GM19438 (cell line): ENCODE measurements at regions not wholly inside any gene's neighbourhood (a gene's known extent, or its start where the extent isn't known, plus 50 kb on each side); places are given as distances from the start of the nearest gene placed in this dataset.

Experiments
- ATAC-seq: cut with Tn5 transposase; IDR thresholded peaks from one replicate; pipeline ENCODE4 v1.9.1; 2021; ENCODE audit warnings: low read depth; ENCODE audit not compliant: unreplicated experiment

DNA sequence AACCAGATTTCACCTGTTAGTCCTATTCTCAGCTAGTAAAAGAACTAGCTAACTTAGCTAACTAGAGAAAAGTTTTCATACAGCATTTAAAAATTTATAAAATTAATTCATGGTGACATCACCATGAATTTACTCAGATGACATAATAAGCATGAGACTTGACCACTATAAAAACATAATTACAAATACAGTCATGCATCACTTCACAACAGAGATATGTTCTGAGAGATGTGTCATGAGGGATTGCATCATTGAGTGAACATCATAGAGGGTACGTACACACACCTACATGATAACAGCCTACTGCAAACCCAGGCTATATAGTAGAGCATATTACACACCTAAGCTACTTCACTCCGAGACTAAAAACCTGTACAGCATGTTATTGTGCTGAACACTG, 481.3 kb upstream of the CHAC2 start:
- ATAC-seq = no peak

DNA sequence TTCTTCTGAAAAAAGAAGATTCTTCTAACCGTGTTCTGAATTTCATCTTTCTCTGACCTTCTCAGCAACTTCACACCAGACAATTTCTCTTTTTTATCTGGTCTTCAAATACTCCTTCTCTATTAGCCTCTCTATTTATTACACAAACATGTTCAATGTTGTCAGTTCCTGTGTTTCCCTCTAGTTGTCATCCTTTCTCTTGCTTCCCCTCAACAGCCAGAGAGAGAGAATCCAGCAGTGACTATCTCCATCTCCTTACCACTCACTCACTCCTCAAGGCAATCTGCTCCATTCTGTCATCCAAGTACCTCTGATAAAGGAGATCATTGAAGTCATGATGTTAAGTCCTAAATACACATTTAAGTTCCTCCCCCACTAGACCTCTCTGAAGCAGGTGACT, 491.9 kb upstream of the CHAC2 start:
- no peak for ATAC-seq

DNA sequence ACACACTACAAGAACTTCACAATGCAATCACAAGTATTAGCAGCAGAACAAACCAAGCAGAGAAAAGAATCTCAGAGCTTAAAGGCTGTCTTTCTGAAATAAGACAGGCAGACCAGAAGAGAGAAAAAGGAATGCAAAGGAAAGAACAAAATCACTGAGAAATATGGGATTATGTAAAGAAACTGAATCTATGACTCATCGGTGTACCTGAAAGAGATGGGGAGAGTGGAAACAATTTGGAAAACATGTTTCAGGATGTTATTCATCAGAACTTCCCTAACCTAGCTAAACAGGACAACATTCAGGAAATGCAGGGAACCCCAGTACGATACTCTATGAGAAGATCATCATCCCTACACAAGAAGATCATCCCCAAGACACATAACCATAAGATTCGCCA, 499.0 kb upstream of the CHAC2 start:
- ATAC-seq = no peak

DNA sequence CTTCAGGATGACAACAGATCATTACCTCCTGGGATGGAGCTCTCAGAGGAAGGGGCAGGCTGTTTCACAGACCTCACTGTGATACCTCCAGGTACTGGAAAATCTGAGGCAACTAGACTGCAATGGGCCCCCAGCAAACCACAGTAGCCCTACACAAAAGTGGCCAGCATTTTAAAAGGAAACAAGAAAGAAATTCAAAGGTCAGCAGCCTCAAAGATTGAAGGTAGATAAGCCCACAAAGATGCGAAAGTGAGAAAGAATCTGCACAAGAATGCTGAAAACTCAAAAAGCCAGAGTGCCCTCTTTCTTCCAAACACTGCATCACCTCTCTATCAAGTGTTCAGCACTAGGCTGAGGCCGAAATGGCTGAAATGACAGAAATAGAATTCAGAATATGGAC, 499.5 kb upstream of the CHAC2 start:
- no peak for ATAC-seq

DNA sequence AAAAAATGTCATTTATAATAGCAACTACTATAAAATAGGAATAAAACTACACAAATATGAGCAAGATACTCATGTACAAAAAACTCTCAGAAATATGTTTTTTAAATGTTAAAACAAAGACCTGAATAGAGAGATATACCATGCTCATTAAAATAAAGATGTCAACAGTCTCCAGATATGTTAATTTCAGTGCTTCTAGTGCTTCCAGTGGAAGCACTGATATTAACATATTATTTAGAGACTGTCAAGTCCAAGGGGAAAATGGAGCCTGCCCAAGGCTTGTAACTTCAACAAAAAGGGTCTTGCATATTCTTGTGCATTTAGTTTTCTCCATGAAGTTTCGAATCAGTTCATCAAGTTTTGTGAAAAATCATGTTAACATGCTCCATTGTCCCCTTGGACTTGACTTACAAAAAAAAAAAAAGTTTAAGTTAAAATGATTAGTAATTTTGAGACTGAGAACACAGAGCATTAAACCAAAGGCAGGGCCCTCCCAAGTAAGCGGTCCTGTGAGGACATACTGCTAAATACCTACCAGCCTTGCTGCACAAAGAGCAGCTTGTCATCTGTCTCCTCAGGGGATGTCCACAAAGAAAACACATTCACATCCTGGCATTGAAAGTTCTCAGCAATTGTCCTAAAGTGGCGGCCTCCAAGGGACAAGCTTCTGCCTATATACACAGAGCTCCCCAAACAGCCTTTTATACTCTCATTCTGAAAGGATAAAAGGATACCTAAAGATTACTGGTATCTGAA, 501.9 kb upstream of the CHAC2 start:
- no peak for ATAC-seq

DNA sequence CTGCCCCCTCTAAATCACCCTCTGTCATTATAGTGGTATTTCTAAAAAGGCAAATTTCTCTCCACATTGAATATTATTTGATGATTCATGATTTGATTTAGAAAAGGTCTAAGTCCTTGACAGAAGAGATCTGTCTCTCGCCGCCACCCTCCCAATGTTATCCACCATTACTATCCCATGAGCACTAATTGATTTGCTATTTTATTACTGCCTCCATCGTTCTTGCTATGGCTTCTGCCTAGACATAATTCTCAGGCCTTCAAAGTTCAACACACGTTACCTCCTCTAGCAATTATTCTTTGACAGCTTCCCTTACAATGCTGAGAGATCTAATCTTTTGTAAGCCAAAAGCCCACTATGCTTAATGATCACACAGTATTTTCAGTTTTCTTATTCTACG, 507.0 kb upstream of the CHAC2 start:
- ATAC-seq = no peak

DNA sequence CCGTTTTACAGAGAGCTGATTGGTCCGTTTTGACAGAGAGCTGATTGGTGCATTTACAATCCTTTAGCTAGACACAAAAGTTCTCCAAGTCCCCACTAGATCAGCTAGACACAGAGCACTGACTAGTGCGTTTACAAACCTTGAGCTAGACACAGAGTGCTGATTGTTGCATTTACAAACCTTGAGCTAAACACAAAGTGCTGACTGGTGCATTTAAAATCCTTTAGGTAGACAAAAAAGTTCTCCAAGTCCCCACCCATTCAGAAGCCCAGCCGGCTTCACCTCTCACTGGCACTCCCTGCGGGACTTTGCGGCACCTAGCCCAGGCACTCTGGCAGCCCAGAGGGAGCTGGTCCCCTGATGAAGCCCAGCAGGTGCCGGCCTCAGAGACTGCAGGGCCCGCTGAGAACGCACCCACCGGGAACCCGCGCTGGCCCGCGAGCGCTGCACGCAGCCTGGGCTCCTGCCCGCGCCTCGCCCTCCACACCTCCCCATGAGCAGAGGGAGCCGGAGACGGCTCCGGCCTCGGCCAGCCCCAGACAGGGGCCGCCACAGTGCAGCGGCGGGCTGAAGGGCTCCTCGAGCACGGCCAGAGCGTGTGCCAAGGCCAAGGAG, 508.1 kb upstream of the CHAC2 start:
- ATAC-seq = no peak

DNA sequence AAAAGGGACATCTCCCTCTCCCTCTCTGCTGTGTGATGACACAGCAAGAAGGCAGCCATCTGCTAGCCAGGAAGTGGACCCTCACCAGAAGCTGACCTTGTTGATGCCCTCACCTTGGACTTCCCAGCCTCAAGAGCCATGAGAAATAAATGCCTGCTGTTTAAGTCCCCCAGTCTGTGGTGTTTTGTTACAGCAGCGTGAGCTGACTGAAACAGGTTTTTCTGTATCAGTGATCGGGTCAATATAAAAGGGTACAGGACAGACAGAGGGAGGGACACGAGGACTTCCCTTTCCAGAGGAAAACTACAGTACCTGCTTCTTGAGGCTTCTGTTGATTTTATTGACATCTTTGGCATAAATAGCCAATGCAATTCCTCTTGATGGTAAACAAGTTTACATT, 510.3 kb upstream of the CHAC2 start:
- no peak for ATAC-seq

DNA sequence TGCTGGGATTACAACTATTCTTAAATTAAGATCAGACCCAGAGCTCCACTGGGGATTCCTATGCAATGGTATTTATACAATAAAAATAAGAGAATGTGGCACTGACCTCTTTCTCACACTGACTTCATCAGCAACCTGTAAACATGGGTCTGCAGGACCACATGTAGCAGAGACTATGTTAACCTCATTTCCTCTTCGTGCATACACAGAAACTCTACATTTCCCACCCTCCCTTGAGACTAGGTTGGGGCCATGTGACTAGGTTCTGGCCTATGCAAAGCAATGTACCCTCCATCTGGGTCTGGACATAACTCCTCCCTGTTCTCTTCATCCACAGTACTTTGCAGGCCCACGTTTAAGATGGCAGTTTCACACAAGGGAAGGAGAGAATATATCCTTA, 514.4 kb upstream of the CHAC2 start:
- ATAC-seq = no peak

DNA sequence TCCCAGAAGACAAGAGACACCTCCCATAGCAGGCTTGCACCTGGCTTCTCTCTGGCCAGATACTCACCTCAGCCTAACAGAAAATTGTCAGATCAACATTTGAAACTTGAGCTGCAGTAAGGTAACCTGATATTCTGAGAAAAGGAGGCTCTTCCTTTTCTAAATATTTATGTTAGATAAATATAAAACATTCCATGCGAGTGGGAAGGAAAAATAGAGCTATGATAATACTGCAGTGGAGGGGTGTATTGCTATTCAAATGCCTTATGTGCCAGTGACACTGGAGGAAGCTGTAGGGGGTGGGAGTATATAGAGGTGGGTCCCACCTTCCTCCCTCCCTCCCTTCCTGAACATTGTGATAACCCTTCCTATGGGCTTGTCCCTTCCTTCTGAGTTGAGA, 515.5 kb upstream of the CHAC2 start:
- ATAC-seq = no peak

DNA sequence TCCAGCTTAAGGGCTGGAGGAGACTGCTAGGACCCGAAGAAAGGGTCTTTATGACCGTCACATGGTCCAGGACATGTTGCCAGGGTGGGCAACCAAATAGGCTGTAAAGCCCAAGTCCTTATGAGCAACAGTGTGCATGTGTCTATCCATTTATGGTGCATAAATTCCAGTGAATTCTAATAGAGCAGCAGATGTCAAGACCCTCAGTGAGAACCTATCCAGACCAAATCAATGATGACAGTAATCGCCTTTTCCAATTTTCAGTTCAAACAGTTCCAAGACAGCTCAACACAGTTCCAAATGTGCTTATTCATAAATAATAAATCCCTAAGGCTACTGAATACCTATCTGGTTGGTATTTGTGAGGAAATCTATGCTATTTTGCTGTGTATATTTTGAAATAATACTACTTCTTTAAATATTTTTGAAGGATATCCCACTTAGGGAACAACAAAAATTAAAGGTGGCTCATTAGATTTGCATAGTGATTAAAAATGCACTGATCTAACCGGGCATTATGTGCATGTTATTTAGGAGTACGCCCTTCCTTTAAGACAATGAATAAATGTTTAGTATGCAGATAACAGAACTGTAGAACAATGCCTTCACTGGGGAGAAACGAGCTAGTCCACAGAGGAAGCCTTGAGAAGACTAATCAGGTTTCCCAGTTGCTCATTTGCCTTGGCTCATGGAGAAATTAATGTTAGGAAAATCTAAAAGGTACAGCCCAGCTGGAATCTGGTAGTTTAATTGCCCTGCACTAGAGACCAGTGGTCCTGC, 519.5 kb upstream of the CHAC2 start:
- ATAC-seq = no peak

DNA sequence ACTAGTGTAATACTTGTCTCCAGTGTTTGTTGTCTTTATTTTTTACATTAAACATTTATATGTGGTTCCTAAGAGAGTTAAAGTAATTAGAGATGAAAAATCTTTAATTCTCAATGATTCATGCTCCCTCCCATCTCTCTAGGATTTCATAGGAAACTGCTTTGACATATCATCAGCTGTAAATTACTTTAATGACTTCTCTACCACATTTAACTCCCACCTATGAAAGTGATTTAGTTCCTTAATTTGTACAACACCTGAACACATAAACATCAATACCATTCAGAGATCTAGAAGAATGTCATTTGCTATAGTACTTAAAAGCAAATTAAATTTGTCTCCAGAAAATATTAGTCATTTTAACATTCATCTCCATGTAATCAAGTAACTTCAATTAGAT, 524.2 kb upstream of the CHAC2 start:
- ATAC-seq = no peak

DNA sequence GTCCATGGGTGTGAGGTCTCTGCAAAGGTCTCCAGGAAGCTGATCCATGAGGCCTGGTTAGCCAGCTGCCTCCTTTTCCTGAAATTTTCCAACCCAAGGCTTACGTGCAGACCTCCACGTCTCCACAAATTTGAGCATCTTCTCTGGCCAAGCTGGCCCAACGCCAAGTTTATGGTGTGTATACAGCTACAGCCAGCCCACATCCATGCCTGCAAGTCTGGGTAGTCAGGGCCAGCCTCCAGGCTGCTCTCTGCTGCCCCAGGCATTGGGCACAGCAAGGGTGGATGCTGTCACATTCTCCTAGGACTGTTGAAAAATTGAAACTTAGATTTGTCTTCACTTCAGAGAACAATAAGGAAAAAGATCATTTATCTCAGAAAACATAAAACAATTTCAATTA, 525.5 kb upstream of the CHAC2 start:
- ATAC-seq = no peak

DNA sequence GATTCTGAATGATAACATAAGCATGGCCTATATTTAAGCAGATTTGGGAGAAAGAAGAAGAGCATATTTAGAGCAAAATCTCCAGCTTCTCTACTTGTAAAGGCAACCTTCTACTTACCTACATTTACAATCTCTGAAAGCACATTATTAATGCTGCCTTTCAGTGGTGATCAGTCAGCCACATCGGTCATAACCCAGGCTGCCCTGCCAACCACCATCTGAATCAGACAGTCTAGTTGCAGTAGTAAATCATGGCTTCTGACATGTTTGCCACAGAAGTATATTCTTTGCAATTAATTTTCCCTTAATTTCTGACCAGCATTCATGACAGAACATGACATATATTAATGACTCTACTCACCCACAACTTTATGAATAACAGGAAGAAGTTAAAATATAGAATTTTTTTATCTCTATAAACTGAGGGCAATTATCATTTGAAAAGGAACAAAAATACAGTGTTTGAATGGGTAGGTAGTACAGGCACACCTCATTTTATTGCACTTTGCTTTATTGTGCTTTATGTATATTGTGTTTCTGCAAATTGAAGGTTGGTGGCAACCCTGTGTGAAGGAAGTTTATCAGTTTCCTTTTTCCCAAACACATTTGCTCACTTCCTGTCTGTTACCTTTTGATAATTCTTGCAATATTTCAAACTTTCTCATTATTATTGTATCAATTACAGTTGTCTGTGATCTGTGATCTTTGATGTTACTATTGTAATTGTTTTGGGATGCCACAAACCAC, 531.6 kb upstream of the CHAC2 start:
- ATAC-seq = no peak

DNA sequence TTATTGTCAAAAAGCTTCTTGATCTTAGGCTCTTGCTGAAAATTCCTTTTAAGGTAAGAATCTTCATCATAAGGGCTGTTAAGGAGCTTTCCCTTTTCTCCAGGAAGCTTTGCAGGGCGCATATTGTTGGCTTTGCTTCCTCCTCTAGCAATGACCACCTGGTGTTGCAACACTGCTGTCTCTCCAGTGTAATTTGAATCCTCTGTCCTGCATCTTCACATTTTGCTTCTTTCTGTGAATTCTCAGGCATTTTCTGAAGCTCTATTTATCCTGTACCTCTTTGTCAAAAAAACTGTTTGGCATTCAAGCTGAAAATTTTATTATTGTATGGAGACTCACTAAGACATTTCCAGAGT, 533.1 kb upstream of the CHAC2 start:
- ATAC-seq = no peak

DNA sequence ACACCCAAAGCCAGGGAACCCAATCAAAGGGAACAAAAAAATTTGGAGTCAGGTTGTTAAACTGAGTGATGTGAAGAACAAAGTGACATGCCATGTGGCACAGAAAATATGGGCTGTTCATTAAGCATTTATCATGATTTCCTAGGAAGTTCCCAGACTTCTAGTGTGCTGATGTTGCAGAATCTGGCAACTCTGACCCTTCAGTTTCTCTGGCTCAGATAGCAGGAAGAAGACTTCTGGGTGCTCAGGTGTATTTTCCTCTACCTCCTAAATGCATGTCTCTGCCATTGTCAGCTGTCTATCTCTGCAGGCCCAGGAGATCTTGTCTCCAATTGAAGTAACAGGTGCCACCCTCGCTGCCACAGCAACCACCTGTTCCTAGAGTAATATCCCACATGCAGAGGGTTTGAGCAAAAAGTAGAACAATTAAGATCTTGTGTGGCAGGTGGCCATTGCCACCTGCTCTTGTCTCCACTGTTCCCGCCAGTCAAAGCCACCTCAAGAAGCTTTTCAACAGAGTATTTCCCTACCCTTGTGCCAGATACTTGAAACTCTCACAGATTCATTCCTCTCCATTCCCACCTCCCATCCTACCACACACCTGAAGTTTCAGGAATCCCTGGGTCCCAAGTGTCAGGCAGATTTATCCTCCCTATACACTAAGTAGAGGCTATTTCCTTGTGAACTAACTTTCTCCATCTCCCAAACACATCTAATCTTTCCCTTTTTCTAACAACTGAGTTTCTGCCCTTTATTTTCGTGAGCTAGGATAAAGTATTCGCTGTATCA, 533.7 kb upstream of the CHAC2 start:
- ATAC-seq = no peak

DNA sequence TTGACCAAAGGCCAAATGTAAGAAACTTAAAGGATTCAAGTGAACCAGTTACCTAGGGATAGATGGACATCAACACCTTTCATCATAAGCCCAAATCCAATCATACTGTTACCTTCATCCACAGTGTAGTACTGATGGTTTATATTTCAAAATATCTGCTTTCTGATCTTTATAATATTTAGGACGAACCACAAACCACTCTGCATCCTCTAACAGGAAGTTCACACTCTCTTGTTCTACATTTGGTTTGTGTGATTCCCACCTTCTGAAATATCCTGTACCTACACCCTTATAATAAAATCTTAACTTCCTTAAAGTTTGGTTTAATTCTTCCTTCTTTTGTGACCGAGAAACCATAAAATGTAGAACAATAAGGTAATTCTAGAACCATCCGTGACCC, 535.7 kb upstream of the CHAC2 start:
- no peak for ATAC-seq

DNA sequence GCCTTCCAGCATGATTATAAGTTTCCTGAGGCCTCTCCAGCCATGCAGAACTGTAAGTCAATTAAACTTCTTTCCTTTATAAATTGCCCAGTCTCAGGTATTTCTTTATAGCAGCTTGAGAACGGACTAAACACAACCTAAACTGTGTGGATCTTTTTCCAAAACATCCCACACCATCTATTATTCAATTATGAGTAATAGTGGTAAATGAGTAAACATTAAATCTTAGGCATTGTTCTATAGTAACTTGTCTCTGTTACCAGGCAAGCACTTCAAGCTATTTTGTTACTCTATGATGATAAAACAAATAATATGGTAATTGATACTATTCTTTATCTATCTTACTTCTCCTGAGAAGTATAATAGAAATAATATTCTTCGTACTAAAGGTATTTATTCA, 536.9 kb upstream of the CHAC2 start:
- ATAC-seq = no peak

DNA sequence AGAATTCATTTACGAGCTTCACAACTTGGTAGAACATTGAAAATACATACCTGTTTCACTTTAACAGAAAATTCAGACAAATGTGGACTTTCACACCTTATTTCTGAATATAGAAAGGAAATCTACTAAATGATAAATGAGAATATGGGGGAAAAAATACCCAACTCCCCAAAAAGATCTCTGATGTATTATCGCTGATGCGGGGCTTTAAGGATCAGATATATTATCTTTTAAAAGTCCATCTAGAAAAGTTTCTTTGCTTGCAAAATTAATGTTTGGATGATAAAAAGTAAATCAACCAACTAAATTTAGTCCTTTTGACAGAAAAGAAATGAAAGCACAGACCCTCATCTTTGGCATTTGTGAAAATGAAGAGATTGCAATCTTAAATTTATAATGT, 540.1 kb upstream of the CHAC2 start:
- no peak for ATAC-seq

DNA sequence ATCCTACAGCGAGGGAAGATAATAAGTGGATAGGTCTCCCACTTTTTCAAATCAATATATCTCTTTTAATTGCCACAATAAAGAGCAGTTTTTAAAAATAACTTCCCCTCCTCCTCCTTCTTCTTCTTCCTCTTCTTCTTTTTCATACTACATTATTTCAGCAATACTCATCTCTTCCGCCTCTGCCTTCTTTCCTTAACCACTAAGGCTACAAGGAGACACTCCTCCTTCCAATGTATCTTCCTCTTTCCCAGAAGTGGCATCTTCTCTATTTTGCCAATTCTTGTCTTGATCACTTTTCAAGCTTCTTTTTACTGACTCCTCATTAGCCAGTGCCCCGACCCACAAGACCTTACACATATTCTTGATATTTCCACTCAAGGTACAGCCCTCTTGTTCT, 546.6 kb upstream of the CHAC2 start:
- ATAC-seq = no peak

DNA sequence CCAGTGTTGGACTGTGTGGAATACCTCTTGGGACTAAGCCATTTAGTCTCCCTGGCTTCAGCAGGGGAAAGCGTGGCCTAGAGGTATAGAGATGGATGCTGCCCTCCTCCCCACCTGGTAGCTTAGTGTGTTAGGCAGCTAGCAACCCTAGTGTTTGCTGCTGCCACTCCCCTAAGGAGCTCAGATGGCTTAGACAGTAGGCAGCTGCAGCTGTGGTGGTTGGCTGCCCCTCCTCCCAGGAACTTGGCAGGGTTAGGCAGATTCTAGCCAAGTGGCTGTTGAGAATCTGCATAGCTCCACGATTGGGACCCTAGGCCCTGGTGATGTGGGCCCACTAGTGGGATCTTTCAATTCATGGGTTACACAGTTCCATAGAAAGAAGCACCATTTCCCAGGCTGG, 550.4 kb upstream of the CHAC2 start:
- no peak for ATAC-seq
